ENCODE measurements at regions not wholly inside any gene's neighbourhood (a gene's known extent, or its start where the extent isn't known, plus 50 kb on each side); places are given as distances from the start of the nearest gene placed in this dataset.

- DNase-seq: no peak
Measured at GRCh38 chr13:68099631-68100030, 869.5 kb upstream of the PCDH9 start.

DNA sequence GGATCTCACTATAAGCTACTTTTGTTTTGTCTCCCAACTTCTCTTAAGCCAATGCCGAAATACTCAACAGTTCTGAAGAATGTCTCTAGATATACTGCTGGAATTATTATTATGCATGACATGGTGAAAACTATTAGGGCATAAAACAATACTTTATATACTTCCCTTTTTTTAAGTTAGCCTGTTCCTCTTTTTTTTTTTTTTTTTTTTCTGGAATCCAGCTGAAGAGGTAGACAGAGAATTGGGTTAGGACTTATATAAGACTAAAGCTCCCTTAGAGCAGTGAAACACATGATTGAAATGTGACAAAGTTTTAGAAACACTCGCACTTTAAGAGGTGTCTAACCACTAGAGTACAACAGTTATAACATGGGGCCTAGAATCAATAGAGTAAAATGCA, 850.9 kb upstream of the PCDH9 start:
- no peak for DNase-seq

DNA sequence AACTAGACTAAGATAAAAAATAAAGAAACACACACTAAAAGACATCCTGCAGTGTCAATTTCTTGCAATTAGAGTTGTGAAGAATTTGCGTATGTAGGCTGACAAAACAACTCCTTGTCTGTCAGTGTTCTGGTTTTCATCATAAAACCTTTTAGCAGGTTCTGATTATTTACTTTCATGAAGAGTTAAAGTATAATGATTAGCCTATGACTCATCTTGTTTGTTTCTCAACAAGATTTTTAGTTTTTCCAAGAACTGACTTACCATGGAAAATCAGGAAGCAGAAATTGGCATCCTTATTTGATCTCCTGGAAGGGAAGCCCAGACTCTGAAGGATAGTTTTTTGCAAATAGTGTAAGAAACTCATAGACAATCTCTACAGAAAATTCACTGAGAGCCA, 848.7 kb upstream of the PCDH9 start:
- no peak for DNase-seq

GRCh38 chr13:68078469-68078868, 848.3 kb upstream of the PCDH9 start:
- no peak for DNase-seq

- DNase-seq: no peak
Measured at GRCh38 chr13:68076046-68076445, 845.9 kb upstream of the PCDH9 start.

DNA sequence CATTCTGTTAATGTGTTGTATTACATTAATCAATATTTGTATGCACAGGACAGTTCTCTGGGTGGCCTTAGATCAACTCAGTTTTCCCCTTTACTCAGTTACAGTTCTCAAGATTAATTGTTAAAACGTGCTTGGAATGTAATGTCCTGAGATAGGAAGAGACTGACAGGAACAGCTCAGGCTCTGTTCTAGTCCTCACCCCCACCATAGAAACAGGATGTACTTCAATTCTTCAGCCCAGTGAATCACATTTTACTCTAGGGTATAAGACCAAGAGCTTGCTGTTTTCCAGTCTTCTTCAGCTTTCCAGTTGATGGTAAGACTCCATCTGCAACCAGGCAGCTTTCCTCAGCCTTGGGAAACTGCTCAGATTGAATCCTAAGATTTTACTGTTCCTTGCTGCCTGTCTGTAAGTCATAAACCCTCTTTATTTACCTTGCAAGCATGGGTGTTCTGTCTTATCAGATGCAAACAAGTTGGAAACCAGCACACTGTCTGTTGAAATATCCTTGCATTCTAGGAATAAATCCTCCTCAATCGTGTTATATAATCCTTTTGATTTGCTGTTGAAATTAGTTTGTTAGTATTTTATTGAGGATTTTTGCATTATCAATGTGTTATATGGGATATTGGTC, 836.9 kb upstream of the PCDH9 start:
- no peak for DNase-seq

GRCh38 chr13:68064001-68064770, 834.0 kb upstream of the PCDH9 start:
- DNase-seq: no peak

DNA sequence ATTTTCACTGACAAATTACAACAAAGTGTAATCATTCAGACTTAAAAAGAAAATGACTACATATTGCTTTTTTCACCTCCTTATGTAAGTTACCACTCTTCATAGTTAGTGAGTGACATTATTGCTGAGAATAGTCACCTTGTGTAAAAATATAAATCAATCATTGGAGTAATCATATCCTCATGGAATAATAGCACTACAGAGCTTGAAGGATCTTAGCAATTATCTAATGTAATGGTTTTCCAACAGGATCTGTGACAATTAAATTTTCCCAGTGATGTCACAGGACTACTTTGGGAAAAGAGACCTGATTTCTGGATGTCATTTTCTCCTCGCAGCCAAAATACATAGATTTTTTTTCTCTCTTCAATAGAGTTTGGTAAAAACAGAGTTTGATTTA, 833.0 kb upstream of the PCDH9 start:
- no peak for DNase-seq

DNA sequence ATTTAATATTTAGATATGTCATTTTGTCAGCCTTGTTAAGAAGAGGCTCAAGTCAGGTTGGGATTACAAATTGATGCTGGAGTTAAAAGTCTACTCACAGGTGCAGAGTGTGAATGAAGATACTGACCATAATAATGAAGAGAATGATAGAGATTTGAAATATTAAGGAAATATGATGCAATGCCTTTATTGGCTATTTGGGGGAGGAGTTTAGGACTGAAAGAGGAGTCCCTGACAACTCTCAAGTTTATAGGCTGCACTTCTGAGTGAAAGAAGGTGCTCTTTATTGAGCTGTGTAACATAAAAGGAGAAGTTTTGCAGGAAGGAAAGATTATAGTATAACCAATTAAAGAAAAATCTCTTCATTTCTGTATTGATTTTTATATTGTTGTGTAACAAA, 827.7 kb upstream of the PCDH9 start:
- no peak for DNase-seq

- DNase-seq: no peak
Measured at GRCh38 chr13:68056816-68057710, 826.9 kb upstream of the PCDH9 start.

- no peak for DNase-seq
Measured at GRCh38 chr13:68051910-68052309, 821.8 kb upstream of the PCDH9 start.

- no peak for DNase-seq
Measured at GRCh38 chr13:68050761-68051160, 820.6 kb upstream of the PCDH9 start.

- DNase-seq: no peak
Measured at GRCh38 chr13:68048802-68049359, 818.7 kb upstream of the PCDH9 start.

- DNase-seq: no peak
Measured at GRCh38 chr13:68047889-68048288, 817.8 kb upstream of the PCDH9 start.

GRCh38 chr13:68046903-68047302, 816.8 kb upstream of the PCDH9 start:
- no peak for DNase-seq

- no peak for DNase-seq
Measured at GRCh38 chr13:68030152-68030809, 800.1 kb upstream of the PCDH9 start.

DNA sequence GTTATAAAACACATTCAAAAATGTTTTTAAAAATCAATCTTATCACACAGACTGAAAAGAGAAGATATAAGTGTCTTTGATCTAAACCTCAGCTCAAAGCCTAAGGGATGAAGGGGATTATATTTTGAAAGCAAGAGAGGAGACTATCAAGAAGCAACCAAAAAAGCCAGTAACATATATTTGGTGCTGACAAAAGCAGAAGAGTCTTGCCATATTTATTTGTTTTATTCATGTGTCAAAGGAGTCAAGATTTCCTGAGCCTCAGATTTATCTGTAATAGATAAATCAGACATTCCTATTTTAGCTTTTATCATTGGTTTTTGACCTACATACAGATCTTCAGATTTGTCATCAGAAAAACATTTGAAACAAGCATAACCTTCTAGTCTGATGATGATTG, 798.6 kb upstream of the PCDH9 start:
- DNase-seq: no peak

- DNase-seq: no peak
Measured at GRCh38 chr13:68027306-68027705, 797.2 kb upstream of the PCDH9 start.

- DNase-seq: no peak
Measured at GRCh38 chr13:68026077-68026476, 795.9 kb upstream of the PCDH9 start.

- DNase-seq: no peak
Measured at GRCh38 chr13:68025604-68026003, 795.5 kb upstream of the PCDH9 start.

DNA sequence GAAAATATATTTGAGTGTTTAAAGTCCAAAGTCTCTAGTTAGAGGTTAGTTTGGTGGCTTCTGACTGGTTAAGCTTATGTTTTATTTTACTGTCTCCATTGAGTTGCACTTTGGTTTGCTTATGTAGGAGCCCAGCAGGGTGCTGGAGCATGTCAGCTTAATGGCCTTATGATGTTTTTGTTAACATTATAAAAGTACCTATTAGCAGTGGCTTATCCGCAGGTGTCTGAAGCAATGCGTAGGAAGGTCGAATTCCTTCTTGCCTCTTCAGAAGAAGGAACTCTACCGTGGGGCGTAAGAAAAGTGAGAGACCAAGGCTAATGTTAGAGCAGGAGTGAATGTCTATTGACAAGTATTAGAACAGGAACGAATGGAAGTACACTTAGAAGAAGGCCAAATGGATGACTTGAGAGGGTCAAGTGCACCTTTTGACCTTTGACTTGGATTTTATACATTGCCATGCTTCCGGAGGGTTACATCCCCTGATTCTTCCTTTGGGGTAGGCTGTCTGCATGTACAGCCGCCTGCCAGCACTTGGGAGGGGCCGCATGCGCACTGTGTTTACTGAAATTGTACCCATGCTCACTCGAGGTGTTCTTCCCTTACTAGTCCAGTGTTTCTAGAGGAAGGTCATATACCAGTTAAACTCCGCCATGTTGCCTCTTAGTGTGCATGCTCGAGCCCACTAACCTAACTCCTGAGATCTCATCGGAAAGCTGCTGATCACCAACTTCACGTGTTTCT, 793.9 kb upstream of the PCDH9 start:
- no peak for DNase-seq

GRCh38 chr13:68019901-68020300, 789.8 kb upstream of the PCDH9 start:
- DNase-seq: no peak
